ENCODE measurements at regions not wholly inside any gene's neighbourhood (a gene's known extent, or its start where the extent isn't known, plus 50 kb on each side); places are given as distances from the start of the nearest gene placed in this dataset.
"Not testable (repeated sequence)": the region's sequence is repeated elsewhere in the genome, so short reads cannot be mapped to it uniquely, and the experiment has no call there.

DNA sequence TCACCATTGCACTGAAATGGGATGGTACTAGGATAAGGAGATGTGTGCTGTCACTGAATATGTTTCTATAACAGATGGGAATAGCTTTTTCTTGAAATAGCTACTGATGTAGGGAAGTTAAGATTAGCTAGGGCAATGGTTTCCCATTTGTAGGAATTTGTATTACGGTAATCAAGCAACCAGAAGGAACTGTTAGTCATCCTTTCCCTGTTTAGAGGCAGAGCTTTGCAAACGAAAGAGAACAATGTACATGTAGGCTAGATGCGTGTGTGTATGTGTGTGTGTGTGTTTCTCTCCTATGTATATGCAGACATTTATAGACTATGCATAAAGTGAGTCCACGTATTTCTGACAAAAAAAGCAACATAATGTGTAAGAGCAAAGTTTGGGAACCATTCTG, 171.9 kb upstream of the GRIA1 start:
- DNase-seq = no peak

DNA sequence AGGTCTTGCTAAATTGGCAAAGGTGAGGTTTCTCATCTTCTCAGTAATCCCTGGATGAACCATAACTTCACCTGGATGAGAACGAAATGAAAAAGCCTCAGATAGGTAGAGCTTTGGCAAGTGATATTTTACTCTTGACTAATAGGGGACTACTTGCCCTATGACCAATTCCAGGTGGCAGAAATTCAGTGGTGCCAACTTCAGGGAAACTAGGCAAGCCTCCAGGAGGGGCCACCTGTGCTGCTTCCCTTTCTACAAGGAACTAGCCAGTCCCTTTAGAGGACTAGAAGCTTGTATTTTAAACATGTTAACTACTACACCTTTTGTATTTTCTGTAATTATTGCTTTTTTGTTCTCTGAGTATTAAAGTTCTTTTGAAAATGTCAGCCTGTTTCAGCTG, 169.0 kb upstream of the GRIA1 start:
- DNase-seq = no peak

DNA sequence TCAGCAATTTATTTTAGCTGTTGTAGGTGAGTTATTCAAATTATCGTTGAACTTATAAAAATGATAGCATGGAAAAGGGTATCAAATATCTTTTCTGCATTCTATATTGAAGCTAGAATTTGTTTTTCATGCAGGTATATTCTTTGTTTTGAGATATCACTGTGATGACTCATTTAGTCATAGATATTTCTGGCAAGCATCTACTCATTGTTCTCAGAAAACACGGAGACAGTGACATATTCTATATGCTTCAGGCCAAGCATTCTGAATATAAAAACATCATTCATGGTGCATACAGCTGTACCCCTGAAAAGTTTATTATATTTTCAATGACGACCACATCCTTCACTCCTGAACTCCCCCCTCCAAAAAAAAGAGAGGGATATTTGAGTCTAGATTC, 150.3 kb upstream of the GRIA1 start:
- DNase-seq = no peak

DNA sequence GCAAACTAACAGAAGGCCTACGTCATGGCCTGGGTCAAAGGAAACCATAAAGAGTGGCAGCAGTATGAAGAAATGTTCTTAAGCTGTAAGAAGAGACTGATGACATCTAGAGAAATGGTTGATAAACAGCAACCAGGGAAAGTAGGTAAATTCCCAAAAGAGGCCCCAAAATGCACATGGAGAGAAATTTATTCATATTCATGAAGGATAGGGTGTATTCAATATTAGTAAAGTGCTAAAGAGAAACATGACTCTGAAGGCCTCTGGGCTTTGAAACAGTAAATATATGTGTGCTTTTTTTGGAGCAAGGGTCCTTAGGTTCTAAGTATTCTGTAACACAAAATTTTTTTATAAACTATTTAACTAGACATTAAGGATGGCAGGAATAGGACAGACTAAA, 149.7 kb upstream of the GRIA1 start:
- no peak for DNase-seq

DNA sequence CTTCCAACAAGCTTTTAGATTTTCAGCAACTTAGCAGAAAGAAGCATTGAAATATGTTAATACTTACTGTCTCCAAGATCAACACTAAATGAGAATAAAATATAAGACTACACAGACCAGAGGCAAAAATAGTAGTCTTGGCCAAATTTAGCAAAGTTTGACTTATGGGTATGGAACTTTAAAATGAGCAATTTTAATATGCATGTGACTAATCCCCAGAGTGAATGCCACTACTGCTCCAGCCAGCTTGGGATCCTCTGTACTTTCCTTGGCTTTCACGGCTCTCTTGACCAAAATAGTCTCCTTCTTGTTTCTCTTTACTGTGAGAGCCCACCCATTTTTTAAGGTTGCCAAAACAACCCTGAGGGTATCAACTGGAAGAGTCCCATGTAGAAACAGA, 148.0 kb upstream of the GRIA1 start:
- DNase-seq = no peak

DNA sequence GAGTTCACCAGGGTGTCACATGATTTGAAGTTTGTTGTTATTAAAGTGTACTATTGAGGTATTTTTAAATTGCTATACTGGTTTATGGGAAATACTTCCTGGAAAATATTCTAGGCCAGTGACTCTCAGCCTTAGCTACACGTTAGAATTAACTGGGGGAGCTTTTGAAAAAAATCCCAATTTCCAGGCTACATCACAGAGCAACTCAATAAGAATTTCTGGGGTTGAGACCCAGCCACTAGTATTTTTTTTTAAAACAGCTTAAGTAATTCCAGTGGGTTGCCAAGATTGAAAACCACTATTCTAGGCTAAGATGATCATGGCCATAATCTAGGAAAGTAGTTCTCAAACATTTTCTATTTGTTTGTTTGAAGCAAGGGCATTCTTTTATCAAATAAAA, 142.9 kb upstream of the GRIA1 start:
- no peak for DNase-seq

DNA sequence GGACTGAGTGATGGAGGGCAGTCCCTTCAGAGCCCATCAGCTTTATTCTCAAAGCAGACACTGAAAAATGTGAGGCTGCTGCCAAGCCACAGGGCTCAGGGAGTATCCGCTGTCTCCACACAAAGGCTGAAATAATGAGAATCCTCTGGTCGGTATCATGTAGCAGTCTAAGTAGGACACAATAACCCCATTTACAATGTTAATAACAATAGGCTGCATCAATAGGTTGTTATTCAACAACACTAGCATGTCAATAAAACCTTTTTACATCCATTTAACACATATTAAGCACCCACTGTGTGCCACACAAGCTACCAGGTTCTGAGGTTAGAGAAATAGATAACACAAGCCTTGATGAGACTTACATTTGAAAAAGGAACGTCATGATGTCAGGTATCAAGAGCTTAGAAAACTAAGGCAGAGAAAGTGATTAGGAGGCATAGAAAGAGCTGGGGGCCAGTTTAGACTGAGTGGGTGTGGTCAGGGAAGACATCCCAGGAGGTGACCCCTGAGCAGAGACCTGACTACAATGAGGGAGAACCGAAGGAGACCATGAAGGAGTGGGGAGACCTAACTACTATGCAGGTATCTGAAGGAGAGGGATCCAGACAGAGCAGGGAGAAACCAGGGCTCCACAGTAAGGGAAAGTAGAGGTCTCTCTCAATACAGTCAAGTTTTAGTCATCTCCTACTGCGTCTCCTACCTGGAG, 140.1 kb upstream of the GRIA1 start:
- DNase-seq = no peak

DNA sequence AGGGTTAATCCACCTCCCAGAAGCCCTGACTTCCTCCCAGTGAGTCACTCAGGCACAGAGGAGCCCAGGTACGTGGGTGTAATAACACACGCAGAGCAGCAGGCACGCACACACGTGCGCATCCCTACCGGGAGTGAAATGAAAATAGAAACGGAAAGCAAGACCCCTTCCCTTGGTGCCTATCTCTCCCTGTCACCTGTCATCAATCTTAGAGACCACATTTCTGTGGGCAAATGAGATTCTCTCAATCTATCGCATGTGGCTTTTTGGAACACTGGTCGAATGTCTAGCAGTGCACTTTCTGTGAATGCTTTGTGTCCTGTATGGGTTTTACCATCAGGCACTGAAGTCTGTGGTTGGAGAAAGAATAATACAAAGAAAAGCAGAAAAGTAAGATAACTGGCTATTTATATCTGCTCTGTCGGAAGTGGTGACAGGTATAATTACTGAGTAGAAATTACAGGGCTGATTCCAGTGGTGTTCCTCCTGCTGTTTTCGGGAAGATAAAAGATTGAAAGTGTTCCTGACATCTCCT, 137.7 kb upstream of the GRIA1 start:
- no peak for DNase-seq

DNA sequence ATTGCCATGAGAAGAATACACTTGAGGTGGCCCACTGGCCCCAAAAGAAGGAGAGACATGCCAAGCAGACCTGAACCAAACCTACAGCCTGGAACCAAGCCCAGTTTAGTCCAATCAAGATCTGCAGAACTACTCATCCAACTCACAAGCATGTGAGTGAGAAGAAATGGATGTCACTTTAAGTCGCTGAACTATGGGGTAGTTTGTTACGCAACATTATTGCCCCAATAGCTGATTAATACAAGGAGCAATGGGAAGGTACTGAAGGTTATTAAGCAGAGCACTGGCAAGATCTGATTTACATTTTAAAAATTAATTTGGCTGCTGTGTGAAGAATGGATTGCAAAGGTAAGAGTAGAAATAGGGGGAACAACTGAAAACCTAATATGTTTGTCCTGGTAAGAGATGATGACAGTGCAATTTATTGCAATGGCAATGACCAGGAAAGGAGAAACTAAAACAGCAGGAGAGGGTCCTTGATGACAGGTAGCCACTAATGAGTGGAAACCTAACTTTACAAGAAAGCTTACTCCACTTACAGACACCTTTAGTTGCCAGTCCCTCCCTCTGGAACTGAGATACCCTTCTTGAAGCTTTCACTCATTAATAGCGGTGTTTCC, 132.9 kb upstream of the GRIA1 start:
- DNase-seq = no peak

DNA sequence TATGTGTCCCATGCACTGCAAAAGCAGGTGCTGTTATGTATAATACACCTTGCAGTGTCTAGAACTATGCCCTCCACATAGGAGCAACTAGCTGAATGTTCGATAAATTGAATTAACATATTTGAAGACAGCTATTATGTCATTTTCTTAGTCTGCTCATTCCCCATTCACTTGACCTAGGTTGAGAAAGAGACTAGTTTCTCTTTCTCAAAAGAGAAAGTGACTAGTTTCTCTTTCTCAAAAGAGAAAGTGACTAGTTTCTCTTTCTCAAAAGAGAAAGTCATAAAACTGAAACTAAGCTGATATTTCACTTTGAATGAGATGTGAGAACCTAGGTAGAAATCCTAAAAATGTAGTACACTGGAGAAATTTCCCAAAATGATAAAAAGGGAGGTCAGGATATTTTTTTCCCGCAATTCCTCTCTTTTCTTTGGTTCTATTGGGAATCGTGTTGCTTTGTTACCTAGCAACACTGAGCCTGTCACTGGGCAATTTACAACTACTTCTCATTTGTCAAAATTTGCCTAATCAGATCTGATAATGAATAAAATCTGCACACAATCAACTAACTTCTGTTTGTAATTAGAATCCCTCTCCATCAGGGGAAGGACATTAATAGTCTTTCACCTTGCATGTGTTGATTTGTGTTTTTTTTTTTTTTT, 132.0 kb upstream of the GRIA1 start:
- no peak for DNase-seq

DNA sequence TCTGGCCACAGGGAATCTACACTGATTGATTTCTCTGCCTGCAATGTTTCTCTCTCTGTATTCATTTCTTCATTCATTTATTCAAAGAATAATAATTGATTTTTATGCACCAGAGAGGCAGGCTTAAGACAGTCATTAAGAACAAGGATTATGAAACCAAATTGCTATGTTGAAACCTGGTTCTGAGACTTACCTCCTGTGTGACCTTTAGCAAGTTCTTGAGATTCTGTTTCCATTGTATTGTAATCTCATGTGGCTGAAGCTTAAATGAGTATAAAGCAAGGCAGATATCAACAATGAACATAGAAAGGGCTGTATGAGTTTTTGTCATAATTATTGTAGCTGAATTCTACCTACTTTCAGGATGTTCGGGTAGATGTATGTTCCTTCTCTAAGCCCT, 129.6 kb upstream of the GRIA1 start:
- no peak for DNase-seq

DNA sequence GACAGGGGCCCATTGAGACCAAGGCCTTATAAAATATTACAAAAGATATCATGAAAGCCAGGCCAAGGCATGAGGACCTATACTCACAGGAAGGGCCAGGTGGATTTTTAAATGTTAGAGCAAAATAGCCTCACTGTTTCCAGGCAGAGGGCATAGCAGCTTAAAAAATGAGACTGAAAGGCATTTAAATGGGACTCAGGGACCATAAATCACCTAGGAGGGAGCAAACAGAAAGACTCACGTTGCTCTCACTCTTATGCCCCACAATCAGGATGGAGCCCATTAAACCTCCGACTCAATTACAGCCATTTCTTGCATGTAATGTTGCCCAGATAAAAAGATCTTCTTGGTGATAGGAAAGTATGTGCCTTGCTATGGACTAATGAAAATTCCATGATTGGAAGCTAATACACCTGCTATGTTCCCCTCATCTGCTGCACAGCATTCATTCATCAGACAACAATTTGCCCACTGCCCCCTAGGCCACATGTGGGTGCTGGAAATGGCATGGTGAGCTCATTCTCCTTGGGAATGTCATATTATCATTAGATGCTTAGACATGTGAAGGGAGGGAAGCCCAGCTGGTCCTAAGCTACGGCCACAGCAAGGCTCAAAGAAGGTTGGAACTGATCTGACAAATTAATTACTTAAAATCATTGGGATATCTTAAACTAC, 128.6 kb upstream of the GRIA1 start:
- DNase-seq = no peak

DNA sequence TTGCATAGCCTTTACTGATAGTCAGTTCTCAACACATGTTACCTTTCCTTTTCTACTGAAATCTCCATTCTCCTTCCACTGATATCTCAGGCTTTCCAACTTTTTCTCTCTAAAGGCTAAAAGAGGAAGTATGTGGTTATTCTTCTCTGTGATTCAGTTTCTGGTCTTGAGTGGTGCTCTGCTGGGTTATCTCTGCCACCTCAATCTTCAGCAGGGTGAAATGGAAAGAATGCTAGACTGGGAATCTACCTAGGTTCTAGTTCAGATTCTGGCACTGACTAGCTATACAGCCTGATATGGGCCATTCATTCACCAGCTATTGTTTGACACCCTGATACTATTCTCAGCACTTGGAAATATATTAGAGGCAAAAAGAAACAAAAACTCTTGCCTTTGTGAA, 124.9 kb upstream of the GRIA1 start:
- no peak for DNase-seq

DNA sequence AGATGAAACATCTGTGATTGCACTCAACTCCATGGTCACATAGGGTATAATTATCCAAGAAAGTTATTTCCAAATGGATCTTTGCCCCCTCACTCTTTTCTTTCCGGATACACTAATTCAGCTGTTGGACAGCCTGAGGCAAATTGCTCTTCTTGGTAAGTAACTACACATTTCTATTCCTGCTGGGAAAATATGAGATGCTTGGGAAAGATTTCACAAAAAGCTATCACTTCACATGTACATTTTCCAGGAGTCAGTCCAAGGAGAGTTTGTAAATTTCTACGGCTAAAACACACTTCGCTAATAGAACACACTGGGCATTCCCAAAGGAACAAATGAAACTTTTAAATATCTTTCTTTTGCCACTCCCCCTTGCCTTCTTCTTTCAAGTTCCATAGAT, 123.0 kb upstream of the GRIA1 start:
- no peak for DNase-seq

DNA sequence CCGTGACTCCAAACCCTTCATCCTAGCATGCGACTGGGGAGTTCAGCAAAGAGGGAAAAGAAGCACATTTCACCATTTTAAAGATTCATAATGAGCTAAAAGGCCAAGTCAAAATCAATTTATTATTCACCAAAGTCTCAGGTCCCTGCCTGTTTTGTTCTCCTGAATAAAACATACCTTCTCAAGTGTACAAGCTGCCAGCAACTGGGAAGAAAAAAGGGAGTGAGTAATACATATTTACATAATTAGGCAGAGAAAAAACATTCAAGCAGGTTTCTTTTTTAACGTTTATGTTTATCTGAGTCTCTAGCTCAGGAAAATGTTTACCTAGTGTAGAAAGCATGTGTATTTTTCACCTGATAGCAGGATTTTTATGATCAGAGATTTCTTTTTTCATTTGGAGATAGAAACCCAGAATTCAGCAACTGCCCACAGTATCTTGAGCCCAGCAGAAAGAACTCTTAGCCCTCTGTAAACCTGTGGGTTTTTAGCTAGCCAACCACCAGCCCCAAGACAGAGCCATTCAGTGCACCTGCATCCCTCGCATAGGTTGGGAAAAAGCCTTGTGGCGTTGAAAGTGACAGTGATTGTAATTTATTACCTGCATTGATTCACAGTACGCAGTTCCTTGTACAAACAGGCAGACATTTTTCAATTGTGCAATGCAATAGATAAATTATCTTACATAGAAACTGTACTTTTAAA, 117.9 kb upstream of the GRIA1 start:
- DNase-seq = no peak

DNA sequence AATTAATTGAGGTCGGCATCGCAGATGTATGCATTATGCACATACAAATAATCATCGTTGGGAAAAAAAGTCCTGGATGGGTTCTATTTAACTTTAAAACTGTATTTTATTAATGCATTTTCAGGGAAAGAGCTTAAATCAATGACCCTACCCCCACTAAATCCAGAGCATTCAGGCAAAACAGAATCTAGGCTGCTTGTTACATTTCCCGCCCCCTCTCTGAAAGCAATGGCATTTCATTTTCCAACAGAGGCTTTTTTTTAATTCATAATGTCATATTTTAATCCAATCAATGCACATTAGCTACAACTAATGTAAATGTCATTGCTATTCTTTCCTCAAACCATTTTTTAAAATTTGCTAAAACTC, 117.4 kb upstream of the GRIA1 start:
- DNase-seq = no peak

DNA sequence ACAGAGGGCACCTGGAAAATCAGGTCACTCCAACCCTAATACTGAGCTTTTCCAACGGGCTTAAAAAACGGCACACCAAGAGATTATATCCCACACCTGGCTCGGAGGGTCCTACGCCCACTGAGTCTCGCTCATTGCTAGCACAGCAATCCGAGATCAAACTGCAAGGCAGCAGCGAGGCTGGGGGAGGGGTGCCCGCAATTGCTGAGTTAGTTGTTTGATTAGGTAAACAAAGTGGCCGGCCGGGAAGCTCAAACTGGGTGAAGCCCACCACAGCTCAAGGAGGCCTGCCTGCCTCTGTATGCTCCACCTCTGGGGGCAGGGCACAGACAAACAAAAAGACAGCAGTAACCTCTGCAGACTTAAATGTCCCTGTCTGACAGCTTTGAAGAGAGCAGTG, 108.8 kb upstream of the GRIA1 start:
- DNase-seq = not testable (repeated sequence)

DNA sequence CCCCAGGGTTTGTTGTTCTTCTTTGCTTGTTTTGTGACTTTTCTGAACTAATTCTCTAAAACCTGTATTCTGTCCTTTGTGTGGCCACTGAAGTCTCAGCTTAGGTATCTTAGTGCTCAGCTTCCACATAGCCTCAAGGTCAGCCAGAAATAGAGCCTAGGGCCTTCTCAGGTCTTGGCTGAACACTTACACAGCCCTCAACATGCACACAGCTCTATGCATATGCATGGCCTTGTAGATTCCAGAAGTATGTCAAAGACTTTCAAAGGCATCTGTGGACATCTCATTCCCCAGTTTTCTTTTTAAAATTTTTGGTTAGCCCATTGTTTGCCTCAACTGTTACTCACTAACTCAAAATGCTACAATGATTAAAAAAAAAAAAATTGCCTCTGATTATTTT, 99.9 kb upstream of the GRIA1 start:
- DNase-seq = no peak

DNA sequence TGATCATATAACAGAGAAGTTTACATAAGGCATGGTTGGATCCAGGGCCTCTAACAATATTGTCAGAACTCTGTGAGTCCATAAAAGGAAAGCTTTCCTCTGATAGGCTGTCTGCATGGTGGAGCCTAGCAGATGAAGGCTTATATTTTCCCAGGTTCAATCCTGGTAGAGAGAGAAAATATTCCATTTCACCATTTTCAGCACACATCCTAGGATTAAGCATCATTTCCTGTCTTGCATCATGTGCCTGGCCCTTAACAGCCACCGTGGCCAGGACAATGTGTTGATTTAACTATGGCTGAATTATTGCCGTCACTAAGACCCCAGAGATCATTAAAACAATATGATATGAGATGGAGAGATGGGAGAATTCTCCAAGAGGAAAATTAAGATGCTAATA, 90.9 kb upstream of the GRIA1 start:
- DNase-seq = peak; percentile 2

DNA sequence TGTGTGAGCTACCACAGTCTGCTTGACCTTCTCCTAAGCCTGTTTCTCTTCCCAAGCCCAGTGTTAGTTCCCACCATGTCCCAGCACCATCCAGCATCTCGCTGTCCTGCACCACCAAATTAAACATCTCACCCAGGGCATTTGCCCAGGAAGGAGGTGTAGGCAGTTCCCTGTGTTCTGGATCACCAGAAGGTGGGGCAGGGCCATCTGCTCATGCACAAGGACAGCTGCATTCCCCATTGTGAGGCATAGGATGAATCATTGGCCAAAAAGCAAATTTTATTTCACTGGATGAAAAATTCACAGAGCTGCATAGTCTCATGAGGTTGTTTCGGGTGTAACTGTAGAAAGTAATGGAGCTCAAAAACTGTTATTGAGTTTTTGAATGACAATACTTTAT, 89.5 kb upstream of the GRIA1 start:
- peak; percentile 33 for DNase-seq

DNA sequence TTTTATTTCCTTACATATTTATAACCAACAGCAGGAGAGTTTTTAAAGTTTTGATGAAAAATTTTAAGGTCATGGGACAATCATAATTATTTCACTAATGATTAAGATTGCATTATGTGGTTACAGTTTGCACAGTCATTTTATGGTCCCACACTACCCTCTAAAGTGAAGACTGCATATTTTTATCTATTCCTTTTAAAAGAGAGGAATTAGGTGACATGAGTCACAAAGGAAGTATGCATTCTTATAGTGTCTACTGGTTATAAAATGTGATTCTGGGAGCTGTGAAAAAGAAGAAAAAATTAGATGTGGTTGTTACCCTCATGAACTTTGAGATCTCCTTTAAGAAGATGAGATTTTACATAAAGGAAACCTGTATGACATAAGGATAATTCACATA, 87.9 kb upstream of the GRIA1 start:
- DNase-seq = peak; percentile 71

DNA sequence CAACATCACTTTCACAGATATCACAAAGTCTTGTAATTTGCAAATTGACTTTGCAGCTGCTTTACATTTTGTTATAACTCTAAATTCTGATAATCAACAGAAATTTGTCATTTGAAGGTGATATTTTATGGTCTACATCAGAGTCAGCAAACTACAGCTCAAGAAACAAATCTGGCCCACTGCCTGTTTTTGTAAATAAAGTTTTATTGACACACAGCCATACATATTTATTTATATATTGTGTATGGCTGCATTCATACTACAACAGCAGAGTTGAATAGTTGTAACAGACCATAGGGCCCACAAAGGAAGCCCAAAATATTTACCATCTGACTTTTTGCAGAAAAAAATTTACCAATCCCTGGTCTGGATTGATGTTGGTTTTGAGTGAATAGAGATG, 87.0 kb upstream of the GRIA1 start:
- no peak for DNase-seq

DNA sequence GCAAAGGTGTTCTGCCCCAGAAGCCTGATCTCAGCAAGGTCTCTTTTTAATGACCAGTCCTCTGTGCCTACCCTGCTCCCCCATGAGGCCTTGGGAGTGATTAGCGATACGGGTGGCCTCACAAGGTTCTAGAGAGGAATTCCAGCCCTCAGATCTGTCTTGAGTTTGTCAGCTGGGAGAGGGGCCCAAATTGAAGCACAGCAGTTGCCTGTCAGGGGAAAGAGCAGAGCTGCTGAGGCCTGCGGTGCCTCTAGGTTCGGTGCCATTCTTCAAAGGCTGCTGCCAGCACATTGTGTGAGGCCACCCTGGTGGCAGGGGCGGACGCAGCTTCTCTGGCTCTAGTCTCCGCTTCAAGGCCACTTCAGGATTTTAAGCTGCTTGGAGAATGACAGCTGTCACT, 85.7 kb upstream of the GRIA1 start:
- DNase-seq = no peak
